Suprapubic skin (tissue), 3 donors: ENCODE measurements at regions not wholly inside any gene's neighbourhood (a gene's known extent, or its start where the extent isn't known, plus 50 kb on each side); places are given as distances from the start of the nearest gene placed in this dataset.

ENCODE experiments used
- EP300 ChIP-seq: sonication (generic); formaldehyde crosslinking; IDR thresholded peaks from one replicate; pipeline ENCODE4 v1.6.1; 2017; ENCODE audit warnings: antibody characterized with exemption
- POLR2A ChIP-seq, 2 donors: fragments of 450-650 bp; IDR thresholded peaks; one replicate each; pipeline ENCODE4 v1.6.1; 2017; ENCODE audit warnings: antibody characterized with exemption in 2 of 2, mild to moderate bottlenecking in 2 of 2, moderate library complexity in 2 of 2
- TF ChIP-seq, protein P1 (sequence below), 2 donors: fragments of 200-600 bp in 1 of 2; fragments of 450-650 bp in 1 of 2; sonication (generic) in 1 of 2; IDR thresholded peaks; one replicate each; pipeline ENCODE4 v1.5.1; 2016 to 2019; ENCODE audit warnings: antibody characterized with exemption in 2 of 2, mild to moderate bottlenecking in 1 of 2, moderate library complexity in 1 of 2

- TF ChIP-seq, protein P1, sequence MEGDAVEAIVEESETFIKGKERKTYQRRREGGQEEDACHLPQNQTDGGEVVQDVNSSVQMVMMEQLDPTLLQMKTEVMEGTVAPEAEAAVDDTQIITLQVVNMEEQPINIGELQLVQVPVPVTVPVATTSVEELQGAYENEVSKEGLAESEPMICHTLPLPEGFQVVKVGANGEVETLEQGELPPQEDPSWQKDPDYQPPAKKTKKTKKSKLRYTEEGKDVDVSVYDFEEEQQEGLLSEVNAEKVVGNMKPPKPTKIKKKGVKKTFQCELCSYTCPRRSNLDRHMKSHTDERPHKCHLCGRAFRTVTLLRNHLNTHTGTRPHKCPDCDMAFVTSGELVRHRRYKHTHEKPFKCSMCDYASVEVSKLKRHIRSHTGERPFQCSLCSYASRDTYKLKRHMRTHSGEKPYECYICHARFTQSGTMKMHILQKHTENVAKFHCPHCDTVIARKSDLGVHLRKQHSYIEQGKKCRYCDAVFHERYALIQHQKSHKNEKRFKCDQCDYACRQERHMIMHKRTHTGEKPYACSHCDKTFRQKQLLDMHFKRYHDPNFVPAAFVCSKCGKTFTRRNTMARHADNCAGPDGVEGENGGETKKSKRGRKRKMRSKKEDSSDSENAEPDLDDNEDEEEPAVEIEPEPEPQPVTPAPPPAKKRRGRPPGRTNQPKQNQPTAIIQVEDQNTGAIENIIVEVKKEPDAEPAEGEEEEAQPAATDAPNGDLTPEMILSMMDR (IDR thresholded peaks at IDR 0.05) = no peak
- no peak for TF ChIP-seq POLR2A (IDR thresholded peaks at IDR 0.05)
- TF ChIP-seq EP300 = no peak
Measured at GRCh38 chr17:52837492-52837891, 679.0 kb upstream of the CA10 start.
